WTC11 (cell line): ENCODE measurements at regions not wholly inside any gene's neighbourhood (a gene's known extent, or its start where the extent isn't known, plus 50 kb on each side); places are given as distances from the start of the nearest gene placed in this dataset.
A peak's percentile ranks its signal among the peaks of the same experiment; 100 is the strongest.

Experiments
- ATAC-seq: fragments of 200-7000 bp; cut with Tn5 transposase; 2 replicates; pipeline ENCODE4 v1.10.0; 2021; ENCODE audit warnings: mild to moderate bottlenecking, moderate library complexity
- CTCF ChIA-PET: fragments of 300-600 bp; sonication (Branson Sonifier 250); formaldehyde crosslinking; loops from one replicate; lab custom pipeline; 2021; ENCODE audit warnings: antibody characterized with exemption; lab: Charles Lee
- POLR2A ChIA-PET: fragments of 350-600 bp; sonication (Branson Sonifier 250); formaldehyde crosslinking; loops from one replicate; lab custom pipeline; 2021; ENCODE audit warnings: antibody characterized with exemption; lab: Charles Lee
- DNase-seq: peaks from one replicate; pipeline ENCODE4 v3.0.0; 2021; ENCODE audit warnings: low spot score
- H3K27ac Mint-ChIP-seq: 2 replicates; pipeline ENCODE4 v1.8.0; 2021; ENCODE audit warnings: mixed read lengths
- H3K27me3 Mint-ChIP-seq: 2 replicates; pipeline ENCODE4 v1.8.0; 2021; ENCODE audit warnings: low read depth, mild to moderate bottlenecking, moderate library complexity, mixed read lengths
- H3K36me3 Mint-ChIP-seq: 2 replicates; pipeline ENCODE4 v1.8.0; 2021; ENCODE audit warnings: mixed read lengths
- H3K4me1 Mint-ChIP-seq: 2 replicates; pipeline ENCODE4 v1.8.0; 2022; ENCODE audit warnings: mixed read lengths
- H3K4me3 Mint-ChIP-seq: 2 replicates; pipeline ENCODE4 v1.8.0; 2021; ENCODE audit warnings: mild to moderate bottlenecking, moderate library complexity, mixed read lengths
- H3K9me3 Mint-ChIP-seq: 2 replicates; pipeline ENCODE4 v1.8.0; 2021; ENCODE audit warnings: mixed read lengths
- EMX1 ChIP-seq: fragments of 250-450 bp; sonication (Bioruptor Pico); IDR thresholded peaks from 2 replicates; pipeline ENCODE4 v1.8.0; 2021; ENCODE audit warnings: mild to moderate bottlenecking
- ESRRA ChIP-seq: sonication (generic); formaldehyde crosslinking; IDR thresholded peaks from 2 replicates; pipeline ENCODE4 v1.8.1; 2022; ENCODE audit warnings: mild to moderate bottlenecking, missing genetic modification reagents, borderline replicate concordance
- FOXK1 ChIP-seq: sonication (generic); formaldehyde crosslinking; IDR thresholded peaks from 2 replicates; pipeline ENCODE4 v1.8.0; 2022; ENCODE audit warnings: mild to moderate bottlenecking, moderate library complexity, missing genetic modification reagents
- FOXP1 ChIP-seq: sonication (generic); formaldehyde crosslinking; IDR thresholded peaks from 2 replicates; pipeline ENCODE4 v1.8.0; 2022; ENCODE audit warnings: missing genetic modification reagents, mild to moderate bottlenecking, moderate library complexity, borderline replicate concordance
- JAZF1 ChIP-seq: fragments of 250-450 bp; sonication (Bioruptor Pico); IDR thresholded peaks from 2 replicates; pipeline ENCODE4 v1.9.0; 2021; ENCODE audit warnings: moderate library complexity, mild to moderate bottlenecking, inconsistent platforms
- NFATC4 ChIP-seq: fragments of 250-450 bp; sonication (Bioruptor Pico); IDR thresholded peaks from 2 replicates; pipeline ENCODE4 v1.9.0; 2021; ENCODE audit warnings: mild to moderate bottlenecking
- NR3C1 ChIP-seq: sonication (generic); formaldehyde crosslinking; conservative IDR thresholded peaks from 2 replicates; pipeline ENCODE4 v1.8.1; 2023; ENCODE audit warnings: low read depth, mild to moderate bottlenecking, missing genetic modification reagents
- SP1 ChIP-seq: sonication (generic); formaldehyde crosslinking; conservative IDR thresholded peaks from 2 replicates; pipeline ENCODE4 v1.8.1; 2022; ENCODE audit warnings: missing genetic modification reagents
- ZBTB21 ChIP-seq: sonication (generic); formaldehyde crosslinking; IDR thresholded peaks from 2 replicates; pipeline ENCODE4 v1.8.1; 2023; ENCODE audit warnings: mild to moderate bottlenecking, missing genetic modification reagents, borderline replicate concordance
- ZNF219 ChIP-seq: sonication (generic); formaldehyde crosslinking; IDR thresholded peaks from 2 replicates; pipeline ENCODE4 v1.8.0; 2023; ENCODE audit warnings: missing genetic modification reagents, mild to moderate bottlenecking, borderline replicate concordance
- ZNF396 ChIP-seq: fragments of 250-450 bp; sonication (Bioruptor Pico); IDR thresholded peaks from 2 replicates; pipeline ENCODE4 v1.8.0; 2021; ENCODE audit warnings: mild to moderate bottlenecking, moderate library complexity, borderline replicate concordance
- ZNF423 ChIP-seq: fragments of 250-450 bp; sonication (Bioruptor Pico); IDR thresholded peaks from 2 replicates; pipeline ENCODE4 v2.1.2; 2022; ENCODE audit warnings: mild to moderate bottlenecking, moderate library complexity
- TF ChIP-seq, protein P1 (sequence below): sonication (generic); formaldehyde crosslinking; IDR thresholded peaks from 2 replicates; pipeline ENCODE4 v1.8.0; 2022; ENCODE audit warnings: missing genetic modification reagents
- TF ChIP-seq, protein P2 (sequence below): sonication (generic); formaldehyde crosslinking; IDR thresholded peaks from 2 replicates; pipeline ENCODE4 v1.8.0; 2023; ENCODE audit warnings: mild to moderate bottlenecking, missing genetic modification reagents
- TF ChIP-seq, protein P3 (sequence below): sonication (generic); formaldehyde crosslinking; IDR thresholded peaks from 2 replicates; pipeline ENCODE4 v1.8.0; 2022; ENCODE audit warnings: mild to moderate bottlenecking, missing genetic modification reagents
- TF ChIP-seq, protein P4 (sequence below): sonication (generic); formaldehyde crosslinking; IDR thresholded peaks from 2 replicates; pipeline ENCODE4 v1.8.1; 2023; ENCODE audit warnings: mild to moderate bottlenecking, missing genetic modification reagents, moderate library complexity
- TF ChIP-seq, protein P5 (sequence below): sonication (generic); formaldehyde crosslinking; IDR thresholded peaks from 2 replicates; pipeline ENCODE4 v1.8.1; 2022; ENCODE audit warnings: mild to moderate bottlenecking, missing genetic modification reagents, moderate library complexity, borderline replicate concordance
- TF ChIP-seq, protein P6 (sequence below): sonication (generic); formaldehyde crosslinking; IDR thresholded peaks from 2 replicates; pipeline ENCODE4 v1.8.1; 2022; ENCODE audit warnings: missing genetic modification reagents, borderline replicate concordance

DNA sequence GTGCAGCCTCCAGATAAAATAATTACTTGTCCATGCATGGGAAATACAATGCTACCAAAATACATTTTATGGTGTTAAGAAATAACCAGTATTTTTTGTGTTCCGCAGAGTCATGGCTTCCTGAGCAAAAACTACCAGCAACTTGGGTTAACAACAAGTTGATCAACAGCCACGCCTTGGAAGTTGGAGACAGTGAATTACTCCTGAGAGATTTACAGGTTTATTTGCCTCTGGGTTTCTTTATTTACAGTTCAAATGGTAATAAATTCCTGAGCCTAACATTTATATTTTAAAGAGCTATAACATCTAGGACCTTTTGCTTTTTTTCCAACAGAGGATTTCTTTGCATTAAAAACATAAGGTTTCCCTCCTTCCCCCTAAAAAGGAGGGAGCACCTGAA, 194.0 kb downstream of the IPO8 start:
- H3K4me3 Mint-ChIP-seq, result no peak overlapping the region
- TF ChIP-seq NFATC4, result no peak
- no peak for ATAC-seq
- ChIA-PET POLR2A (no interaction called here), CTCF (no interaction called here)
- 0 out of 2 replicates have a peak, but pooled peaks cover 4% of the 10 kb centered on the region for H3K4me1 Mint-ChIP-seq
- peaks cover 6% of the 10 kb centered on the region; the same call in 1 of the 2 replicates for H3K9me3 Mint-ChIP-seq
- H3K36me3 Mint-ChIP-seq, result no peaks in the 10 kb centered on the region; the same call in 1 of the 2 replicates
- H3K27ac Mint-ChIP-seq, result no peak overlapping the region
- H3K27me3 Mint-ChIP-seq, result no peaks in the 10 kb centered on the region
- no peak for DNase-seq

DNA sequence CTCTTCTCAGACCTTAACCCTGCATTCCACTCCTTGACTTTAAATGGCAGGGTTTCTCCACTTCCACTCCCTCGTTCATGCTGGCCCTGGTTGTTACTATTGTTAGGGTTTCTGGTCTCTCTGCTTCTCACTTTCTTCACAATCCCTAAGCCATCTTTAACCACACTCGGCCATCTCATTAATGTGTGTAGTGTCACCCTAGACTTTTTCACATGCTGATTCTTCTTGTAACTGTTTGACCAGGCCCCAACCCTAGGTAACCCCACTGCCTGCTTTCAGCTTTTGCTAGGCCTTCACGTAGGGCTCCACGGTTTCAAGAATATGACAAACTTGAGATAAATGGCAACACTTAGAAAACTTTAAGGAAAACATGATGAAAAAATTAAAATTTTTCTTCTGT, 195.1 kb downstream of the IPO8 start:
- POLR2A ChIA-PET, result no interaction called here
- DNase-seq, result no peak
- CTCF ChIA-PET, result no interaction called here
- TF ChIP-seq, protein P1, sequence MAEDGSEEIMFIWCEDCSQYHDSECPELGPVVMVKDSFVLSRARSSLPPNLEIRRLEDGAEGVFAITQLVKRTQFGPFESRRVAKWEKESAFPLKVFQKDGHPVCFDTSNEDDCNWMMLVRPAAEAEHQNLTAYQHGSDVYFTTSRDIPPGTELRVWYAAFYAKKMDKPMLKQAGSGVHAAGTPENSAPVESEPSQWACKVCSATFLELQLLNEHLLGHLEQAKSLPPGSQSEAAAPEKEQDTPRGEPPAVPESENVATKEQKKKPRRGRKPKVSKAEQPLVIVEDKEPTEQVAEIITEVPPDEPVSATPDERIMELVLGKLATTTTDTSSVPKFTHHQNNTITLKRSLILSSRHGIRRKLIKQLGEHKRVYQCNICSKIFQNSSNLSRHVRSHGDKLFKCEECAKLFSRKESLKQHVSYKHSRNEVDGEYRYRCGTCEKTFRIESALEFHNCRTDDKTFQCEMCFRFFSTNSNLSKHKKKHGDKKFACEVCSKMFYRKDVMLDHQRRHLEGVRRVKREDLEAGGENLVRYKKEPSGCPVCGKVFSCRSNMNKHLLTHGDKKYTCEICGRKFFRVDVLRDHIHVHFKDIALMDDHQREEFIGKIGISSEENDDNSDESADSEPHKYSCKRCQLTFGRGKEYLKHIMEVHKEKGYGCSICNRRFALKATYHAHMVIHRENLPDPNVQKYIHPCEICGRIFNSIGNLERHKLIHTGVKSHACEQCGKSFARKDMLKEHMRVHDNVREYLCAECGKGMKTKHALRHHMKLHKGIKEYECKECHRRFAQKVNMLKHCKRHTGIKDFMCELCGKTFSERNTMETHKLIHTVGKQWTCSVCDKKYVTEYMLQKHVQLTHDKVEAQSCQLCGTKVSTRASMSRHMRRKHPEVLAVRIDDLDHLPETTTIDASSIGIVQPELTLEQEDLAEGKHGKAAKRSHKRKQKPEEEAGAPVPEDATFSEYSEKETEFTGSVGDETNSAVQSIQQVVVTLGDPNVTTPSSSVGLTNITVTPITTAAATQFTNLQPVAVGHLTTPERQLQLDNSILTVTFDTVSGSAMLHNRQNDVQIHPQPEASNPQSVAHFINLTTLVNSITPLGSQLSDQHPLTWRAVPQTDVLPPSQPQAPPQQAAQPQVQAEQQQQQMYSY (CRISPR knock-in tag), result no peak
- TF ChIP-seq, protein P2, sequence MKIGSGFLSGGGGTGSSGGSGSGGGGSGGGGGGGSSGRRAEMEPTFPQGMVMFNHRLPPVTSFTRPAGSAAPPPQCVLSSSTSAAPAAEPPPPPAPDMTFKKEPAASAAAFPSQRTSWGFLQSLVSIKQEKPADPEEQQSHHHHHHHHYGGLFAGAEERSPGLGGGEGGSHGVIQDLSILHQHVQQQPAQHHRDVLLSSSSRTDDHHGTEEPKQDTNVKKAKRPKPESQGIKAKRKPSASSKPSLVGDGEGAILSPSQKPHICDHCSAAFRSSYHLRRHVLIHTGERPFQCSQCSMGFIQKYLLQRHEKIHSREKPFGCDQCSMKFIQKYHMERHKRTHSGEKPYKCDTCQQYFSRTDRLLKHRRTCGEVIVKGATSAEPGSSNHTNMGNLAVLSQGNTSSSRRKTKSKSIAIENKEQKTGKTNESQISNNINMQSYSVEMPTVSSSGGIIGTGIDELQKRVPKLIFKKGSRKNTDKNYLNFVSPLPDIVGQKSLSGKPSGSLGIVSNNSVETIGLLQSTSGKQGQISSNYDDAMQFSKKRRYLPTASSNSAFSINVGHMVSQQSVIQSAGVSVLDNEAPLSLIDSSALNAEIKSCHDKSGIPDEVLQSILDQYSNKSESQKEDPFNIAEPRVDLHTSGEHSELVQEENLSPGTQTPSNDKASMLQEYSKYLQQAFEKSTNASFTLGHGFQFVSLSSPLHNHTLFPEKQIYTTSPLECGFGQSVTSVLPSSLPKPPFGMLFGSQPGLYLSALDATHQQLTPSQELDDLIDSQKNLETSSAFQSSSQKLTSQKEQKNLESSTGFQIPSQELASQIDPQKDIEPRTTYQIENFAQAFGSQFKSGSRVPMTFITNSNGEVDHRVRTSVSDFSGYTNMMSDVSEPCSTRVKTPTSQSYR, result no peak
- no peak for TF ChIP-seq EMX1
- TF ChIP-seq JAZF1, result no peak
- TF ChIP-seq, all 79 proteins: peak for 0
- H3K27ac Mint-ChIP-seq, result no peak overlapping the region
- no peaks in the 10 kb centered on the region for H3K27me3 Mint-ChIP-seq
- H3K9me3 Mint-ChIP-seq, result peaks cover 6% of the 10 kb centered on the region; the same call in 1 of the 2 replicates
- H3K36me3 Mint-ChIP-seq, result no peaks in the 10 kb centered on the region; the same call in 1 of the 2 replicates
- 0 out of 2 replicates have a peak, but pooled peaks cover 4% of the 10 kb centered on the region for H3K4me1 Mint-ChIP-seq
- no peak for ATAC-seq
- no peak overlapping the region for H3K4me3 Mint-ChIP-seq

DNA sequence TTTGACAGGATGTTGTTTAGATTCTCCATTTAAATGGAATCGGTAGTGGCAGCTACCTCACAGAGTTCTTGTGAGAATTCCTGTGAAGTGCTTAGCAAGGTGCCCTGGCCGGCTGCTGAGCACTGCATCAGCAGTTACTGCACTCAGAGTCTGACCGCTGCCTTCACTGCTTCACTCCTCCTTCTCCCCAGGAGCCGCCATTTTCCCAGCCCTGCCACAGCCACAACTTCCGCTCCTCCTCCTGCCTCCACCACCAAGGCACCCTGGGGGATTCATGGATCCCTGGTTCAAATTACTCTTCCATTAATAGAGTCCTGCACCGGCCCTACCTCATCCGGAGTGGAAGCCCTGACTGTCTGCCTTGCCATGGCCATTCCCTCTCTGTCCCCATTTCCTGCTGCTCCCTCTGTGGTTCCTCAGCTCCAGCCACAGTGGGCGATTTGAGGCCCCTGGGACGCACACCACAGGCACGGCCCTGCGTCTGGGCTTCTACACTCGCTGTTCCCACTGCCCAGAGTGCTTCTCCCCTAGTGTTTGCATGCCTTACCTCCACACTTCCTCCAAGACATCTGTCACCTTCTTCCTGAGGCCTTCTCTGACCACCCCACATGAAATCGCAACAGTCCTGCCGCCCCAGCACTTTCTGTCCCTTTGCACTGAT, 210.3 kb downstream of the IPO8 start:
- POLR2A ChIA-PET, result no interaction called here
- Mint-ChIP-seq H3K9me3 (peaks cover 9% of the 10 kb centered on the region), H3K27me3 (no peaks in the 10 kb centered on the region), H3K27ac (0 out of 2 replicates have a peak overlapping the region, but pooled peaks have one; percentile 32), H3K4me1 (peaks cover 12% of the 10 kb centered on the region), H3K4me3 (no peak overlapping the region), H3K36me3 (no peaks in the 10 kb centered on the region)
- ATAC-seq (peak; percentile 46), DNase-seq (no peak)
- CTCF ChIA-PET, result no interaction called here
- TF ChIP-seq, protein P3, sequence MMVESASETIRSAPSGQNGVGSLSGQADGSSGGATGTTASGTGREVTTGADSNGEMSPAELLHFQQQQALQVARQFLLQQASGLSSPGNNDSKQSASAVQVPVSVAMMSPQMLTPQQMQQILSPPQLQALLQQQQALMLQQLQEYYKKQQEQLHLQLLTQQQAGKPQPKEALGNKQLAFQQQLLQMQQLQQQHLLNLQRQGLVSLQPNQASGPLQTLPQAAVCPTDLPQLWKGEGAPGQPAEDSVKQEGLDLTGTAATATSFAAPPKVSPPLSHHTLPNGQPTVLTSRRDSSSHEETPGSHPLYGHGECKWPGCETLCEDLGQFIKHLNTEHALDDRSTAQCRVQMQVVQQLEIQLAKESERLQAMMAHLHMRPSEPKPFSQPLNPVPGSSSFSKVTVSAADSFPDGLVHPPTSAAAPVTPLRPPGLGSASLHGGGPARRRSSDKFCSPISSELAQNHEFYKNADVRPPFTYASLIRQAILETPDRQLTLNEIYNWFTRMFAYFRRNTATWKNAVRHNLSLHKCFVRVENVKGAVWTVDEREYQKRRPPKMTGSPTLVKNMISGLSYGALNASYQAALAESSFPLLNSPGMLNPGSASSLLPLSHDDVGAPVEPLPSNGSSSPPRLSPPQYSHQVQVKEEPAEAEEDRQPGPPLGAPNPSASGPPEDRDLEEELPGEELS (CRISPR knock-in tag), result no peak
- TF ChIP-seq NR3C1 (CRISPR knock-in tag) (no peak), NFATC4 (no peak), ZNF219 (CRISPR knock-in tag) (no peak), ZBTB21 (no peak), FOXP1 (CRISPR knock-in tag) (no peak), SP1 (CRISPR knock-in tag) (no peak), FOXK1 (CRISPR knock-in tag) (no peak), ZNF396 (CRISPR knock-in tag) (no peak), ZNF423 (CRISPR knock-in tag) (no peak), ESRRA (CRISPR knock-in tag) (no peak)
- TF ChIP-seq, protein P4, sequence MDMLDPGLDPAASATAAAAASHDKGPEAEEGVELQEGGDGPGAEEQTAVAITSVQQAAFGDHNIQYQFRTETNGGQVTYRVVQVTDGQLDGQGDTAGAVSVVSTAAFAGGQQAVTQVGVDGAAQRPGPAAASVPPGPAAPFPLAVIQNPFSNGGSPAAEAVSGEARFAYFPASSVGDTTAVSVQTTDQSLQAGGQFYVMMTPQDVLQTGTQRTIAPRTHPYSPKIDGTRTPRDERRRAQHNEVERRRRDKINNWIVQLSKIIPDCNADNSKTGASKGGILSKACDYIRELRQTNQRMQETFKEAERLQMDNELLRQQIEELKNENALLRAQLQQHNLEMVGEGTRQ (CRISPR knock-in tag), result no peak
- TF ChIP-seq, protein P5, sequence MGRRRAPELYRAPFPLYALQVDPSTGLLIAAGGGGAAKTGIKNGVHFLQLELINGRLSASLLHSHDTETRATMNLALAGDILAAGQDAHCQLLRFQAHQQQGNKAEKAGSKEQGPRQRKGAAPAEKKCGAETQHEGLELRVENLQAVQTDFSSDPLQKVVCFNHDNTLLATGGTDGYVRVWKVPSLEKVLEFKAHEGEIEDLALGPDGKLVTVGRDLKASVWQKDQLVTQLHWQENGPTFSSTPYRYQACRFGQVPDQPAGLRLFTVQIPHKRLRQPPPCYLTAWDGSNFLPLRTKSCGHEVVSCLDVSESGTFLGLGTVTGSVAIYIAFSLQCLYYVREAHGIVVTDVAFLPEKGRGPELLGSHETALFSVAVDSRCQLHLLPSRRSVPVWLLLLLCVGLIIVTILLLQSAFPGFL (CRISPR knock-in tag), result no peak
- TF ChIP-seq, protein P6, sequence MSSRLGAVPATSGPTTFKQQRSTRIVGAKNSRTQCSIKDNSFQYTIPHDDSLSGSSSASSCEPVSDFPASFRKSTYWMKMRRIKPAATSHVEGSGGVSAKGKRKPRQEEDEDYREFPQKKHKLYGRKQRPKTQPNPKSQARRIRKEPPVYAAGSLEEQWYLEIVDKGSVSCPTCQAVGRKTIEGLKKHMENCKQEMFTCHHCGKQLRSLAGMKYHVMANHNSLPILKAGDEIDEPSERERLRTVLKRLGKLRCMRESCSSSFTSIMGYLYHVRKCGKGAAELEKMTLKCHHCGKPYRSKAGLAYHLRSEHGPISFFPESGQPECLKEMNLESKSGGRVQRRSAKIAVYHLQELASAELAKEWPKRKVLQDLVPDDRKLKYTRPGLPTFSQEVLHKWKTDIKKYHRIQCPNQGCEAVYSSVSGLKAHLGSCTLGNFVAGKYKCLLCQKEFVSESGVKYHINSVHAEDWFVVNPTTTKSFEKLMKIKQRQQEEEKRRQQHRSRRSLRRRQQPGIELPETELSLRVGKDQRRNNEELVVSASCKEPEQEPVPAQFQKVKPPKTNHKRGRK (CRISPR knock-in tag), result no peak
